ENCODE measurements at regions not wholly inside any gene's neighbourhood (a gene's known extent, or its start where the extent isn't known, plus 50 kb on each side); places are given as distances from the start of the nearest gene placed in this dataset.

- TF ChIP-seq, protein P1, sequence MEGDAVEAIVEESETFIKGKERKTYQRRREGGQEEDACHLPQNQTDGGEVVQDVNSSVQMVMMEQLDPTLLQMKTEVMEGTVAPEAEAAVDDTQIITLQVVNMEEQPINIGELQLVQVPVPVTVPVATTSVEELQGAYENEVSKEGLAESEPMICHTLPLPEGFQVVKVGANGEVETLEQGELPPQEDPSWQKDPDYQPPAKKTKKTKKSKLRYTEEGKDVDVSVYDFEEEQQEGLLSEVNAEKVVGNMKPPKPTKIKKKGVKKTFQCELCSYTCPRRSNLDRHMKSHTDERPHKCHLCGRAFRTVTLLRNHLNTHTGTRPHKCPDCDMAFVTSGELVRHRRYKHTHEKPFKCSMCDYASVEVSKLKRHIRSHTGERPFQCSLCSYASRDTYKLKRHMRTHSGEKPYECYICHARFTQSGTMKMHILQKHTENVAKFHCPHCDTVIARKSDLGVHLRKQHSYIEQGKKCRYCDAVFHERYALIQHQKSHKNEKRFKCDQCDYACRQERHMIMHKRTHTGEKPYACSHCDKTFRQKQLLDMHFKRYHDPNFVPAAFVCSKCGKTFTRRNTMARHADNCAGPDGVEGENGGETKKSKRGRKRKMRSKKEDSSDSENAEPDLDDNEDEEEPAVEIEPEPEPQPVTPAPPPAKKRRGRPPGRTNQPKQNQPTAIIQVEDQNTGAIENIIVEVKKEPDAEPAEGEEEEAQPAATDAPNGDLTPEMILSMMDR (IDR thresholded peaks at IDR 0.05; ENCODE audit: insufficient read depth, low read depth, low read length, missing control alignments), result no peak
- DNase-seq (ENCODE audit: low read depth), result no peak
- no peak overlapping the region for H3K4me3 ChIP-seq (ENCODE audit: low read length)
Observed at GRCh38 chr15:26182441-26182840, 319.3 kb upstream of the ATP10A start.

- no peak overlapping the region for H3K4me3 ChIP-seq (ENCODE audit: low read length)
- TF ChIP-seq, protein P1 (IDR thresholded peaks at IDR 0.05; ENCODE audit: insufficient read depth, low read depth, low read length, missing control alignments), result no peak
- no peak for DNase-seq (ENCODE audit: low read depth)
Observed at GRCh38 chr15:26179906-26180305, 316.8 kb upstream of the ATP10A start.

GRCh38 chr15:26178640-26179220, 315.6 kb upstream of the ATP10A start:
- DNase-seq (ENCODE audit: low read depth), result no peak
- TF ChIP-seq, protein P1 (IDR thresholded peaks at IDR 0.05; ENCODE audit: insufficient read depth, low read depth, low read length, missing control alignments), result no peak
- H3K4me3 ChIP-seq (ENCODE audit: low read length), result no peak overlapping the region

DNA sequence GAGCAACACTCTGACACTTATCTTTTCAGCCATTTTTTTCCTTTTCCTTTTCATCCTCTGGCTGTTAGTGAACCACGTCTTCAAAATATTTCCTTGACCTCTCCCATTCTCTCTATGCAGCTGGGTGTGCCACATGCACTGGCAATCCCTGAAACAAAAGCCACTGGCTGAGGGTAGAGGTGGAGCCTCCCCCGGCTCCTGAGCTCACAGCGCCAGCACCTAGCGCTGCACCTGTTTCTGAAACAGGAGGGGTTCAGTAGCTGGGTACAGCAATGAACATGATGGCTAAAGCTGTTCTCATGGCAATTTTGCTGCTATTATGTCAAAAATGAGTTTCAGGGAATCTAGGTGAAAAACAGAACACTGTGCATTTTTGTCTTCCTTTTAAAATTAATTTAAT, 314.7 kb upstream of the ATP10A start:
- no peak overlapping the region for H3K4me3 ChIP-seq (ENCODE audit: low read length)
- TF ChIP-seq, protein P1 (IDR thresholded peaks at IDR 0.05; ENCODE audit: insufficient read depth, low read depth, low read length, missing control alignments), result no peak
- no peak for DNase-seq (ENCODE audit: low read depth)

DNA sequence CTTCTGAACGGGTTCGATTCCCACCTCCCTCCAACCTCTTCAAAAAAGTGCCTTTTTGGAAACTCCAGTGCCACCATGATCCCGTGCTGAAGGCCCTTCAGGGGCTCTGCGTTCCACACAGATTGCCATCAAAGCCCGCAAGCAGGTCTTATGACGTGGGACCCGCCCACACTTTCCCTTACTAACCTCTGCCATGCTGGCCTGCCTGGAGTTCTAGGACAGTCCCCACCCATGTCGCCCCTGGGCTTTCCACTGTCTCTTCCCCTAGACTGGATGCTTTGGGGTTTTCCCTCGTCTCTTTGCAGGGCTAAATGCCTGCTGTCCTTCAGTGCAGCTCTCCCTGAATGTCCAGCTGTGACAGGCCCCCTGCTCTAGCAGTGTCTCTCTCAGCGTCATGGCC, 313.7 kb upstream of the ATP10A start:
- H3K4me3 ChIP-seq (ENCODE audit: low read length), result no peak overlapping the region
- TF ChIP-seq, protein P1 (IDR thresholded peaks at IDR 0.05; ENCODE audit: insufficient read depth, low read depth, low read length, missing control alignments), result no peak
- DNase-seq (ENCODE audit: low read depth), result no peak

DNA sequence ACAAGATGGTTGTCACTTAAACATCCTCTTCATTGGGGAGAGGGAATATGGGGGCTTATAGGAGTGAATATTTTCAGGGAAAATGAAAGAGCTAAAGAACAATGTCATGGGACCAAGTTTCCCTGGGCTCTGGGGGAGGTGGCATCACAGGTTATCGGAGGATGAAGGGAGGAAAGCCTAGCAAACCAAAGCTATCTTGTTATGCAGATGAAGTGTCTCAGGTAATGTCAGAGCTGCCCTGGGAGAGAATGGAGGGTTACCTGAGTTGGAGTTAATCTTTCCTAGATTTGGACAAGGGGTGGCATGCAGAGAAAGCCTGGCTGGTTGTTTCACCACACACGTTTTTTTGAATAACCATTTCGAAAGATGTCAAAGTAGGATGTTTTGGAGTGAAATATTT, 308.1 kb upstream of the ATP10A start:
- DNase-seq (ENCODE audit: low read depth), result no peak
- no peak overlapping the region for H3K4me3 ChIP-seq (ENCODE audit: low read length)
- TF ChIP-seq, protein P1 (IDR thresholded peaks at IDR 0.05; ENCODE audit: insufficient read depth, low read depth, low read length, missing control alignments), result no peak

DNA sequence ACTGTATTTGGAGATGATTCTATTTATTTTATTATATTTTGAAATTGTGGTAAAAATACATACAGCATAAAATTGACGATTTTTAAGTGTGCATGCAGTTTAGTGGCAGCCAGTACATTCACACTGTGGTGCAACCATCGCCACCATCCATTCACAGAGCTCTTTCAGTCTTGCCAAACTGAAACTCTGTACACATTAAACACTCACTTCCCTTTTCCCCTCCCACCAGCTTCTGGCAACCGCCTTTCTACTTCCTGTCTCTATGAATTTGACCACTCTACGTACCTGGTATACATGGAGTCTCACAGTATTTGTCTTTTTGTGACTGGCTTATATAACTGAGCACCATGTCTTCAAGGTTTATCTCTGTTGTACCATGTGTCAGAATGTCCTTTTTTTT, 303.3 kb upstream of the ATP10A start:
- TF ChIP-seq, protein P1 (IDR thresholded peaks at IDR 0.05; ENCODE audit: insufficient read depth, low read depth, low read length, missing control alignments), result no peak
- no peak overlapping the region for H3K4me3 ChIP-seq (ENCODE audit: low read length)
- no peak for DNase-seq (ENCODE audit: low read depth)
